HG02852 (cell line): ENCODE measurements at regions not wholly inside any gene's neighbourhood (a gene's known extent, or its start where the extent isn't known, plus 50 kb on each side); places are given as distances from the start of the nearest gene placed in this dataset.
"Not testable (repeated sequence)": the region's sequence is repeated elsewhere in the genome, so short reads cannot be mapped to it uniquely, and the experiment has no call there.

Experiments
- ATAC-seq: cut with Tn5 transposase; IDR thresholded peaks from one replicate; pipeline ENCODE4 v1.9.1; 2021; ENCODE audit warnings: mild to moderate bottlenecking, moderate library complexity; ENCODE audit not compliant: unreplicated experiment

DNA sequence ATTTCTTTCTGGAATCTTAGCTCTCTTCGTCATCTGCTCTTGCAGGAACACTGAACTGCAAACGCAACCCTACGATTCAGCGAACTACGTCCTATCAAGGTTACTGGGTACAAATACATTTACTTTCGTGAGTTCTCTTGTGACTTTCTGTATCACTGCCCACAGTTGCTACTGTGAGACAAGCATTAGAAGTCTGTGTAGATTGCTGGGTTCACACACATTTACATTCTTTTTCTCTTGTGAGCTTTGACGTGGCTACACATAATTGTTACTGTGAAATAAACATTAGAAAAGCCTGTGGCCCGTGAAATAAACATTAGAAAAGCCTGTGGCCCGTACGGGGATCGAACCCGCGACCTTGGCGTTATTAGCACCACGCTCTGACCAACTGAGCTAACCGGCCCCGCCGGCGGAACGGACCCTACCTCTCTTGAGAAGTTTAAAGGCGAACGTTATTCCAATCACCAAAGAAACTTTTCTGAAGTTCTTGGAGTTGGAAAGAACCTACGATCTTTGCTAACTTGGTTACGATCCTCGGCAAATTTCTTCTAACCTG, 61.2 kb upstream of the ZNF322 start:
- ATAC-seq: not testable (repeated sequence)

DNA sequence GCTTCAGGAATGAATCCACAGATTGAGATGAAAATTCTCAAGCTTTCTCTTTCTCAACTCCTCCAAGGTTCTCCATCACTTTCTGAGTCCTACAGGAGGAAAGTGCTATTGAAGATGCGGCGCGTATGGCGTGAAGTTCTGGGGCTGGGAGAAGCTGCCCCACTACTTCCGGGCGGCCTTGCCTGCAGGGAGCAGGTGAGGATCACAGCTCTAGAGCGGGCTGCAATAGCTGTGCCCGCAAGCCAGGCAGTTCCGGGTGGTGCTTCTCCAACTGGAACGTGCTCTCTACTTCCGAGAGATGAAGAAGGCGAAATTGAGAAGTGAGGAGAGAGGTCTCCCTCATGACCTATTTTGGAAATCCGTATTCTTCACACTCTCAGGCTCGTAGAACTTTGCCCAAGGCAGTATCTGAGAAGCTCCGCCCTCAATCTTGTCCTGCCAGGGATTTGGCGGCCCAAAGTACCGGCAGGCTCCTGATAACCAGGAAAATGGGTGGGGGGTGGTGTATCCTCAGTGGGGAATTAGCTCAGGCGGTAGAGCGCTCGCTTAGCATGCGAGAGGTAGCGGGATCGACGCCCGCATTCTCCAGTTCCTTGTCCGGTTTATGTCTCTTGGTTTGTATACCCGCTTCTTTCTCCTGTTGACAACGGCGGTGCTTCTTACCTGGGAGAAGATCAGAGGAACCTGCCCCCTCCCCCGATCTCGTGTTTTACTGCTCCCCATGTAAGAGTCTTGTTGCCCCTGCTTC, 70.6 kb upstream of the ZNF322 start:
- ATAC-seq: not testable (repeated sequence)

DNA sequence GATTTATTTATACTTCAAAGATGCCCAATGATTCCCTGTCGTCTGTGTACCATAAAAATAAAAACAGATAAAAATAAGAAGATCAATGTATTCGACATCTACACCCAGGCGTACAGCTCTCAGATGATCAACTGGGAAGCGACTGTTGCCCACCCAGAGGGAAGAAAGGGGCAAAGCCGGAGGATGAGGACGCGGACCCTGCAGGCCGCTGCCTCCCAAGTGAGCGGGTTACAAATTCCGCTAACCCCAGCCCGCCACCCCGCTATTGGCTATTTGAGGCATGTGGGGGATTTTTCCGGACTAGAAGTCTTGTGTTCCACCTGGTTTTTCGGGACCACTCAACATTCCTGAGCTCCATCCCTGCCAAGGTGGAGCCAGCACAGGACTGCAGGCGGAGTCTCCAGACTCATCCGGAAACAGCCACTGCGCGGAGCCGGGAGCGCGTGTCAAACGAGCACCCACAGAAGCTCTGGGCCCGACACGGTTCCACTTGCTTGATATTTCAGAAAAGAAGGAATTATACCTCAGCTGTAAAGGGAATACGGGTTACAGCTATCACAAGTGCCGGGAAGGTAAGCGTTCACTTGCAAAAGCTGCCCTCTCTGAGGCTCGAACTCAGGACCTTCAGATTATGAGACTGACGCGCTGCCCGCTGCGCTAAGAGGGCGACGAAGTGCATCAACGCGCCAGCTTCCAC, 75.4 kb upstream of the ZNF322 start:
- ATAC-seq: not testable (repeated sequence)

DNA sequence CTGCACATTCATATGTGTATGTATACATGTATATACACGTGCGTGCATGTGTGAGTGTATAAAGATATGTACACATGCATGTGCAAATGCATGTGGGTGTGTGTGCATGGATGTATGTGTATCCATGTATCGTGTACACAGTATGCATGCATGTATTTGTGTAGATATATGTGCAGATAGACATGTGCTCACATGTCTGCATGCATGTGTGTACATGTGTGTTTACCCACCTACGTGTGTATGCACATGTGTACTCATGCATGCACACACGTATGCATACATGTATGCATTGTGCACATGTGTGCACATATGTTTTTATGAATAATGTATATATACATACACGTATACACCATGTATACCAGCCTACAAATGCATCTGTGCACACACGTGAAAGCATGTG, 80.3 kb upstream of the ZNF322 start:
- ATAC-seq: no peak

DNA sequence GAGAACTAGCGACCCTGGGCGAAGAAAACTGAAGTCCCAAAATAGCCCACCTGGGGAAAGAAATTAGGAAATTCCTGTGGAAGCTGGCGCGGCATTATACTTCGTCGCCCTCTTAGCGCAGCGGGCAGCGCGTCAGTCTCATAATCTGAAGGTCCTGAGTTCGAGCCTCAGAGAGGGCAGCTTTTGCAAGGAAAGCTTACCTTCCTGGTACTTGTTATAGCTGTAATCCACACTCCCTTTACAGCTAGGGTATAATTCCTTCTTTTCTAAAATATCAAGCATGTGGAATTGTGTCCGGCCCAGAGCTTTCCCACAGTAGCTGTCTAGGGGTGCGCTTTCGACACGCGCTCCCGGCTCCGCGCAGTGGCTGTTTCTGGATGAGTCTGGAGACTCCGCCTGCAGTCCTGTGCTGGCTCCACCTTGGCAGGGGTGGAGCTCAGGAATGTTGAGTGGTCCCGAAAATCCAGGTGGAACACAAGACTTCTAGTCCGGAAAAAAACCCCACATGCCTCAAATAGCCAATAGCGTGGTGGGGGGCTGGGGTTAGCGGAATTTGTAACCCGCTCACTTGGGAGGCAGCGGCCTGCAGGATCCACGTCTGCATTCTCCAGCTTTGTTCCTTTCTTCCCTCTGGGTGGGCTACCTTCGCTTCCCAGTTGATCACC, 83.7 kb upstream of the ZNF322 start:
- no peak for ATAC-seq

DNA sequence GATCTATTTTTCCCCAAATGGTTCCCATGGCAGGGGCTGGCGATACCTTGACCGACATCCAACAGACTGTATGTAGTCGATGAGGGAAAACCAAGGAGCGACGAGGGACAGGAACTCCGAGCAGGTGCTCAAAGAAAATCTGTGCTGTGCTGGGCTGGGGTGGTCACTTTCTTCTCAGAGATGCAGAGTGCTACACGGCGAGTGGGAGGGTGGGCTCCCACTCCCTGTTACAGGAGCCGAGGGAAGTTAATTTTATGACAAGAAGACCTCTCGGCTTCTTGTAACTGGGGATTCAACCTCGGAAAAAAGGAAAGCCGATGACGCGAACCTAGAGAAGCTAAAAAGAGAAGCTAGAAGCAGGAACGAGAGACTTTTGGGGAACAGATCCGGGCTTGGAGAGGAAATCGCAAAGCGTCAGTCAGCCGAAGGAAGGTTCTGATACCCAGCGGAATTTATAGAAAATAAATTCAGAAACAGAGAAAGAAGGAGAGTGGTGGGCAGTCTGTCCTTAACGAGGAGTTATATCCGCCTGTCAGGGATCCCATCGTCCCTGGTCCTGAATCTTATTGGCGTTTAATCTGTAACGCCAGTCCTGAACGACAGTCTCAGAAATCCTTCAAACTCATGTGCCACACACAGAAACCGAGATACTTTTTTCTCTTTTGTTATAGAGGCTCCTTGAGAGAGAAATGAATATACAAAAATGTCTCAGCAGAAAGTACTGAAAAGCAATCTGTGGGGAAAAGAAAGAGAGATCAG, 84.6 kb upstream of the ZNF322 start:
- no peak for ATAC-seq

DNA sequence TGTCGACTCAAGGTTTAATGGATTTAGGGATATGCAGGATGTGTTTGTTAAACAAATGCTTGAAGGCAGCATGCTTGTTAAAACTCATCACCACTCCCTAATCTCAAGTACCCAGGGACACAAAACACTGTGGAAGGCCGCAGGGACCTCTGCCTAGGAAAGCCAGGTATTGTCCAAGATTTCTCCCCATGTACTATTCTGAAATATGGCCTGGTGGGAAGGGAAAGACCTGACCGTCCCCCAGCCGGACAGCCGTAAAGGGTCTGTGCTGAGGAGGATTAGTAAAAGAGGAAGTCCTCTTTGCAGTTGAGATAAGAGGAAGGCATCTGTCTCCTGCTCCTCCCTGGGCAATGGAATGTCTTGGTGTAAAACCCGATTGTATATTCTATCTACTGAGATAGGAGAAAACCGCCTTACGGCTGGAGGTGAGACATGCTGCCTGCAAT, 85.3 kb upstream of the ZNF322 start:
- not testable (repeated sequence) for ATAC-seq

DNA sequence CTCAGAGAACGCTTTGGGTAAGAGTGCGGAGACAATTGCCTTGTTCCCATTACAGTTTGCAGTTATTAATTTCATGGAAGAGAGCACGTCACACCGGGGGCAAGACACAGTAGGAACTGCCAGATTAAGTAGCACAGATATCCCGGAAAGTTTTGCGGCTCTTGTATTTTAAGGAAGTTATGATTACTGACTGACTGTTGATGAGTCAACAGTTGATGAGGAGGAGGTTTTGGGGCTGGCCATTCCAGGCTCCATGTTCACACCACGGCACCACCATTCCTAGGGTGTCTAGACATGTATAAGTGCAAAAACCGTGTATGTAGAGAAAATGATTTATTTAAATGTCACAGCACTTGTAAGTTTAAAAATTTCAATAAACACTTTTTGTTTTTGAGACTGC, 86.4 kb upstream of the ZNF322 start:
- ATAC-seq: not testable (repeated sequence)

DNA sequence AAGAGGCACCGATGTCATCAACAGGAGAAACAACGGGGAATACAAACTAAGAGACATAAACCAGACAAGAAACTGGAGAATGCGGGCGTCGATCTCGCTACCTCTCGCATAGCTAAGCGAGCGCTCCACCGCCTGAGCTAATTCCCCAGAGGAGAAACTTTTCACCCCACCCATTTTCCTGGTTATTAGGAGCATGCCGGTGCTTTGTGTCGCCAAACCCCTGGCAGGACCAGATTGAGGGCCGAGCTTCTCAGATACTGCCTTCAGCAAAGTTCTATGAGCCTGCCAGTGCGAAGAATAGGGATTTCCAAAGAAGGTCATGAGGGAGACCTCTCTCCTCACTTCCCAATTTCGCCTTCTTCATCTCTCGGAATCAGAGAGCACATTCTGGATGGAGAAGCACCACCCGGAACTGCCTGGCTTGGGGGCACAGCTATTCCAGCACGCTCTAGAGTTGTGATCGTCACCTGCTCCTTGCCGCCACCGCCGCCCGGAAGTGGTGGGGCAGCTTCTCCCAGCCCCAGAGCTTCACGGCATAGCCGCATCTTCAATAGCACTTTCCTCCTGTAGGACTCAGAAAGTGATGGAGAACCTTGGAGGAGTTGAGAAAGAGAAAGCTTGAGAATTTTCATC, 89.7 kb upstream of the ZNF322 start:
- not testable (repeated sequence) for ATAC-seq

DNA sequence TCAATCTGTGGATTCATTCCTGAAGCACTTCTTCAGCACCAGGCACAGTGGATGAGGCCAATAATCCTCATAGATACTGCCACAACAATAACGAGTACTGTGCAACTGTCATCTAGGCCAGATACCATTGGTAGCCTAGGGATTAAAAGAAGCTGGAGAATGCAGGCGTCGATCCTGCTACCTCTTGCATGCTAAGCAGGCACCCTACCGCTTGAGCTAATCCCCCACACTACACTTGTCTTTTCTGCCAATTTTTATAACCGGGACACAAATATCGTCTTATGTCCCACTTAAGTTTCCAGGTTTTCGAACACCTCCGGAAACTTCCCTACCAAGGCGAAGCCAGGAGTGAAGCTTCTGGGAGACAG, 90.2 kb upstream of the ZNF322 start:
- not testable (repeated sequence) for ATAC-seq

DNA sequence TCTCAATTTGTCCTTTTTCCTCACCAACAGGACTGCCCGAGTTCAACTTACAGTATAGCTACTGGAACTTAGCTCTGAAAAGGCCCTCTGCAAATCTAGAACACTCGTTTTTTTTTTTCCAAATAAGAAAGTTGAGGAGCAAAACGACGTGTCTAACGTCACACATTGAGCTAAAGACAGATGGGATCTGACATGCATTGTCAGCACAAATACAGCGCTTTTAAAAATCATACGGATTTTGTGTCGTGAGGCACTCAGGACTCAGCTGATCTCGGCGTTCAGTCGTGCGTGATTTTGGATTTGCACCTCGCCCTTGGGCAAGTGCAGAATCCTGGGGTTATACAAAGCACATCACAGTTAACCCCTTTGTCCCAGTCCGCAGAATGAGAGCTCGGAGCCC, 94.7 kb upstream of the ZNF322 start:
- no peak for ATAC-seq

DNA sequence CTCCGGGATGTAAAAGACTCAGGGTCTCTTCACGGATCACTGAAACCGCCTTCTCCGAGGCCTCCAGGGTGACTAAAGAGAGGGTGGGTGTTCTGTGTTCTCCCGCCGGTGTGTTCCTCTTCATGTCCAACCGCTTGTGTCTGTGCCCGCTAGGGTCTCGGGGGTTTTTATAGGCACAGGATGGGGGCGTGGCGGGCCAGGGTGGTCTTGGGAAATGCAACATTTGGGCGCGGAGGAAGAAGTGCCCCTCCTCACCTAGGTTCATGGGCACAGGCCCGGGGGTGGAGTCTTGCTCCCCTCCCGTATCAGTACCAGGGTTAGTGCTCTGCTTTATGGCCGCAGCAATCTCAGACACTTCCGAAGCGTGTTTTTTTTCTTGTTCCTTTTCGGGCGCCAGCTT, 95.3 kb upstream of the ZNF322 start:
- ATAC-seq: not testable (repeated sequence)

DNA sequence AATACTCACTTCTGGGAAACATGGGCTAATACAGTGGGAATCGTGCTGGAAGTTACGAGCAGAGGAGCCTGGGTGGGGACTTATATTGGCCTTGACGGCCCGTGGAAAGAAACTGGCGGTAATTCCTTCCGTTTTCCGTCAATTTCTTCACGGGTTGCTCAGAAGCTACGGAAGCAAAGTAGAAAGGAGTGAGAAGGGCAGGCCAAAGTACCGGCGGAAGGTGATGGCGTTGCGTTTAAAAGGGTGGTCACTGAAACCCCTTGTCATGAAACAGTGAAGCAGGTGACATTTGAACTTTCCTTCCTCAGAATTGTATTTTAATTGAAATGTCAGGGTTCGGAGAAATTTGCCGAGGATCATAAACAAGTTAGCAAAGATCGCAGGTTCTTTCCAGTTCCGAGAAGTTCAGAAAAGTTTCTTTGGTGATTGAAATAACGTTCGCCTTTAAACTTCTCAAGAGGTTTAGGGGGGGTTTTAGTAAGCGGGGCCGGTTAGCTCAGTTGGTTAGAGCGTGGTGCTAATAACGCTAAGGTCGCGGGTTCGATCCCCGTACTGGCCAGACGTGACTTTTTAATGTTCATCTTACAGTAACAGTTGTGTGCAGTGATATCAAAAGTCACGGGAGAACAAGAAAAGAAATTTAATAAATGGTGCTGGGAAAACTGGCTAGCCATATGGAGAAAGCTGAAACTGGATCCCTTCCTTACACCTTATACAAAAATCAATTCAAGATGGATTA, 96.7 kb upstream of the ZNF322 start:
- ATAC-seq: not testable (repeated sequence)

DNA sequence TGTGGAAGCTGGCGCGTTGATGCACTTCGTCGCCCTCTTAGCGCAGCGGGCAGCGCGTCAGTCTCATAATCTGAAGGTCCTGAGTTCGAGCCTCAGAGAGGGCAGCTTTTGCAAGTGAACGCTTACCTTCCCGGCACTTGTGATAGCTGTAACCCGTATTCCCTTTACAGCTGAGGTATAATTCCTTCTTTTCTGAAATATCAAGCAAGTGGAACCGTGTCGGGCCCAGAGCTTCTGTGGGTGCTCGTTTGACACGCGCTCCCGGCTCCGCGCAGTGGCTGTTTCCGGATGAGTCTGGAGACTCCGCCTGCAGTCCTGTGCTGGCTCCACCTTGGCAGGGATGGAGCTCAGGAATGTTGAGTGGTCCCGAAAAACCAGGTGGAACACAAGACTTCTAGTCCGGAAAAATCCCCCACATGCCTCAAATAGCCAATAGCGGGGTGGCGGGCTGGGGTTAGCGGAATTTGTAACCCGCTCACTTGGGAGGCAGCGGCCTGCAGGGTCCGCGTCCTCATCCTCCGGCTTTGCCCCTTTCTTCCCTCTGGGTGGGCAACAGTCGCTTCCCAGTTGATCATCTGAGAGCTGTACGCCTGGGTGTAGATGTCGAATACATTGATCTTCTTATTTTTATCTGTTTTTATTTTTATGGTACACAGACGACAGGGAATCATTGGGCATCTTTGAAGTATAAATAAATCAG, 106.8 kb upstream of the ZNF322 start:
- not testable (repeated sequence) for ATAC-seq

DNA sequence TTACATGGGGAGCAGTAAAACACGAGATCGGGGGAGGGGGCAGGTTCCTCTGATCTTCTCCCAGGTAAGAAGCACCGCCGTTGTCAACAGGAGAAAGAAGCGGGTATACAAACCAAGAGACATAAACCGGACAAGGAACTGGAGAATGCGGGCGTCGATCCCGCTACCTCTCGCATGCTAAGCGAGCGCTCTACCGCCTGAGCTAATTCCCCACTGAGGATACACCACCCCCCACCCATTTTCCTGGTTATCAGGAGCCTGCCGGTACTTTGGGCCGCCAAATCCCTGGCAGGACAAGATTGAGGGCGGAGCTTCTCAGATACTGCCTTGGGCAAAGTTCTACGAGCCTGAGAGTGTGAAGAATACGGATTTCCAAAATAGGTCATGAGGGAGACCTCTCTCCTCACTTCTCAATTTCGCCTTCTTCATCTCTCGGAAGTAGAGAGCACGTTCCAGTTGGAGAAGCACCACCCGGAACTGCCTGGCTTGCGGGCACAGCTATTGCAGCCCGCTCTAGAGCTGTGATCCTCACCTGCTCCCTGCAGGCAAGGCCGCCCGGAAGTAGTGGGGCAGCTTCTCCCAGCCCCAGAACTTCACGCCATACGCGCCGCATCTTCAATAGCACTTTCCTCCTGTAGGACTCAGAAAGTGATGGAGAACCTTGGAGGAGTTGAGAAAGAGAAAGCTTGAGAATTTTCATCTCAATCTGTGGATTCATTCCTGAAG, 111.6 kb upstream of the ZNF322 start:
- not testable (repeated sequence) for ATAC-seq

DNA sequence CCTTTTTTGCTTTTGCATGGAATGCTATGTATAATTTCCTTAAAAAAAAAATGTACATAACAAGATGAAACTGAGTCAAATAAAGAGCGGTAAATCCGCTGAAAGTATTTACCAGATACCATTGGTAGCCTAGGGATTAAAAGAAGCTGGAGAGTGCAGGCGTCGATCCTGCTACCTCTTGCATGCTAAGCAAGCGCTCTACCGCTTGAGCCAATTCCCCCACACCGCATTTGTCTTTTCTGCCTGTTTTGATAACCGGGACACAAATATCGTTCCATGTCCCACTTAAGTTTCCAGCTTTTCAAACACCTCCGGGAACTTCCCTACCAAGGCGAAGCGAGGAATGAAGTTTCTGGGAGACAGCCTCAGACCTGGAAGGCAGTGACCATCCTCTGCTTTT, 113.9 kb upstream of the ZNF322 start:
- ATAC-seq: not testable (repeated sequence)

DNA sequence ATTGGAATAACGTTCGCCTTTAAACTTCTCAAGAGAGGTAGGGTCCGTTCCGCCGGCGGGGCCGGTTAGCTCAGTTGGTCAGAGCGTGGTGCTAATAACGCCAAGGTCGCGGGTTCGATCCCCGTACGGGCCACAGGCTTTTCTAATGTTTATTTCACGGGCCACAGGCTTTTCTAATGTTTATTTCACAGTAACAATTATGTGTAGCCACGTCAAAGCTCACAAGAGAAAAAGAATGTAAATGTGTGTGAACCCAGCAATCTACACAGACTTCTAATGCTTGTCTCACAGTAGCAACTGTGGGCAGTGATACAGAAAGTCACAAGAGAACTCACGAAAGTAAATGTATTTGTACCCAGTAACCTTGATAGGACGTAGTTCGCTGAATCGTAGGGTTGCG, 121.0 kb upstream of the ZNF322 start:
- not testable (repeated sequence) for ATAC-seq
